Anterior cingulate cortex (tissue), 58 donors: ENCODE measurements at regions not wholly inside any gene's neighbourhood (a gene's known extent, or its start where the extent isn't known, plus 50 kb on each side); places are given as distances from the start of the nearest gene placed in this dataset.
"Not testable (repeated sequence)": the region's sequence is repeated elsewhere in the genome, so short reads cannot be mapped to it uniquely, and the experiment has no call there.

Source experiments
- DNase-seq, 58 donors: peaks; one replicate each; lab custom pipeline; 2025; lab: John Stamatoyannopoulos, UW

- DNase-seq: no peak
Measured at GRCh38 chr16:88309174-88309907, 73.4 kb upstream of the ZNF469 start.

GRCh38 chr16:88309908-88310265 is 72.9 kb upstream of the ZNF469 start:
- DNase-seq: no peak

GRCh38 chr16:88310796-88311605 is 71.8 kb upstream of the ZNF469 start:
- no peak for DNase-seq

GRCh38 chr16:88311860-88312259 is 70.9 kb upstream of the ZNF469 start:
- DNase-seq: not testable (repeated sequence)

GRCh38 chr16:88312732-88313131 is 70.0 kb upstream of the ZNF469 start:
- no peak for DNase-seq

GRCh38 chr16:88314991-88315542 is 67.7 kb upstream of the ZNF469 start:
- DNase-seq: no peak

GRCh38 chr16:88315543-88316105 is 67.1 kb upstream of the ZNF469 start:
- no peak for DNase-seq

GRCh38 chr16:88316151-88316550 is 66.6 kb upstream of the ZNF469 start:
- DNase-seq: no peak

- DNase-seq: no peak
Measured at GRCh38 chr16:88316941-88317612, 65.7 kb upstream of the ZNF469 start.

GRCh38 chr16:88317613-88317965 is 65.2 kb upstream of the ZNF469 start:
- no peak for DNase-seq

GRCh38 chr16:88318051-88318450 is 64.7 kb upstream of the ZNF469 start:
- DNase-seq: no peak

GRCh38 chr16:88318521-88318920 is 64.2 kb upstream of the ZNF469 start:
- no peak for DNase-seq

- DNase-seq: no peak
Measured at GRCh38 chr16:88319116-88319965, 63.4 kb upstream of the ZNF469 start.

GRCh38 chr16:88320947-88321634 is 61.7 kb upstream of the ZNF469 start:
- DNase-seq: no peak

GRCh38 chr16:88321635-88322499 is 60.9 kb upstream of the ZNF469 start:
- DNase-seq: no peak

GRCh38 chr16:88322500-88322970 is 60.2 kb upstream of the ZNF469 start:
- DNase-seq: no peak

- DNase-seq: no peak
Measured at GRCh38 chr16:88323041-88323440, 59.7 kb upstream of the ZNF469 start.
